NCI-H524 treated with DMSO at 0.1 percent for 48 hours (cell line): ENCODE measurements at regions not wholly inside any gene's neighbourhood (a gene's known extent, or its start where the extent isn't known, plus 50 kb on each side); places are given as distances from the start of the nearest gene placed in this dataset.

Experiments used
- DNase-seq: peaks from one replicate; lab custom pipeline; 2025; lab: John Stamatoyannopoulos, UW

DNA sequence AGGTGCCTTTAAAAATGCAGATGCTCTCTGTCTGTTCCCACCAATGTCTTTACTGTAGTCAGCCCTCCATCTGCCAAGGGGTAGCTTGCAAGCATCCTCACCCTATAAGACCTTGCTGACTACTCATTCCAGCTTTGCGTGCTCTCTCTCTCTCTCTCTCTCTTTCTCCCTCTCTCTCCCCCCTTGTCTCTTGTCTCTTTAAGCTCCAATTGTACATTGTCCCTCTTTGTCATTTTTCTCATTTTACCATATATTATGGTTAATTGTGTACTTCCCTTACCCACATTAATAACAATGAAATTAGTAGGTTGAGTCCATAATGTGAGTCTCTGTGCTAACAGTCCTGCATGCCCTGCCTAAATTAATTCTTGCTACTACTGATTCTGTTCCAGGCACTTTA lies 350.2 kb upstream of the CDH4 start:
- DNase-seq = no peak

DNA sequence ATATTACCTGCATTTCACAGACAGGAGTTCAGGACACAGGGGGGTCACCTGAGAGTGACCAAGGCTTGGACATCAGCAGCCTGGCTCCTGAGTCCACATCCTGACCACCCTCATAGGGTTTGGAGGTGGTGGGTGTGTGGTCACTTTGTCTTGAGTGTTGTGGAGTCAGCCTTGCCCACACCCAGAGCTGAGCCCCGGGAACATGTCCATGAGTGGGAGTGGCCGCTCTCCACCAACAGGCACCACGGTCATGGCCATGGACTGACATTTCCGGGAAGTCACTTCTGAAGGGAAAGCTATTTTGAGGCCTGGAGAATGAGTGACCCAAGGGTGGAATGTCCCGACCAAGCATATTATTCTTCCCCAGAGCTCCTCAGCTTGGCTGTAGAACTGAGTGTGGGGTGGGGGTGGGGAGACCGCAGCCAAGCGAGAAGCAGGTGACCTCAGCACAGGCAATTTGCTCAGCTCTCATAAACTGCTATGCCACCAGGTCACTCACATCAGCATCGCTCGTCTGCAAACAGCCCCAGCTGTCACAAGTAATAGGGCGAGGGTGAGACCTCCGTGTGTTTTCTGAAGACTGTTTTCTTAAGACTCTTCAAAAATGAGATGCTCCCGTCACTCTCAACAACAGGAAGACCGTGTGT lies 348.6 kb upstream of the CDH4 start:
- DNase-seq = no peak

GRCh38 chr20:60904730-60905129 lies 347.3 kb upstream of the CDH4 start:
- no peak for DNase-seq

GRCh38 chr20:60905919-60906318 lies 346.1 kb upstream of the CDH4 start:
- no peak for DNase-seq

DNA sequence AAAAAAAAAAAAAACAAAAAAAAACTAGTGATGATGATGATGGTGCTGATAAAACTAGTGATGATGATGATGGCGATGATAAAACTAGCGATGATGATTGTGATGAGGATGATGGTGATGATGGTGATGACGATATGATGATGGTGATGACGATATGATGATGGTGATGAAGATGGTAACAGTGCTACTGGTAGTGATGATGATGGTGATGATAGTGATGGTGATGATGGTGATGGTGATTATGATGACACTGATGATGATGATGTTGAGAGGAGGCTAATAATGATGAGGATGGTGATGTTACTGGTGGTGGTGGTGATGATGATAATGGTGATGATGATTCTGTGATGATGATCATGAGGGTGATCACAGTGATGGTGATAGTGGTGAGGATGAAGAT lies 345.5 kb upstream of the CDH4 start:
- no peak for DNase-seq

DNA sequence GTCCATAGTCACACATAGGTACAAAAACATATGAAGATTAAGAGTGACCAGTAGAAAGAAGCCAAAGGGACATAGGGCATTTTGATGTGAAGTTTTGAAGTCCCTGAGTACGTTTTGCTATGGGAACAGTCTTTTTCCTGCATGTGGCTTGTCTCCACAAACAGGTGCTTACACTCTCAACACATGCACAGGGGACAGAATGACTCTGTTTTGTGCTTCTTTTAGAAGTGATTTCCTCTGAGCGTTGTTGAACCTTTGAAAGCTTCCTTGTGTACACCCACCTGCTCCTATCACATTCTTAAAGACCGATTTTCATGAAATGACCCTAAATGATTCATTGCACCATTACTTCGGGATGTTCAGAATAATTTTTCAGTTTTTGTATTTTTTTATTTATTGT lies 338.8 kb upstream of the CDH4 start:
- no peak for DNase-seq

DNA sequence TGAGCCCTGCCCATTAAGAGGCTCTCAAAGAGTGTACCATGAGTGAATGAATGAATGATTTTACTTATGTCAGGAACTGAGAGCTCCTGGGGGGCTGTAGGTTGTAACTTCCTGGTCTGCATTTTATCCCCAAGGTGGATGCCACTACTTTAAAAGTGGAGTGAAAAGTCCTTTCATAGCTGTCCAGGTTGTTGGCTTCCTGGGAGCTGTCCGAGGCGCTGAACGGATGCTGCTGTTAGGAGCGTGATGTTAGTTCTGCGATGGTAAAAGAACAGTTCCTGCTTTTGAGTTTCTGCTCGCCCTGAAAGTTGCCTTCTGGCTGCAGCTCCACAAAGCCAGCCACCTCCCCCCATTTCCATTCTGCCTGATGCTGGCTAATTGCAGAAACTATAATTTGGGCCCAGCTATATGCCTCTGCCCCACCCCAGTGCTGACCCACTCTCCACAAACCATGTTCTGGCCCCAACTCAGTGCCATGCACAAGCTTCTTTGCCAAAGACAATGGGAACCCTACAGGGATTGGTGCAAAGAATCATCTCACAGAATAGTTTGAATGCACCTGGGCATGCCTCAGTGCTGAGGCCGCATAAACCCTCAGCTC lies 330.9 kb upstream of the CDH4 start:
- no peak for DNase-seq

GRCh38 chr20:60926831-60927230 lies 325.2 kb upstream of the CDH4 start:
- no peak for DNase-seq

GRCh38 chr20:60928341-60928740 lies 323.7 kb upstream of the CDH4 start:
- no peak for DNase-seq

GRCh38 chr20:60930023-60930790 lies 321.9 kb upstream of the CDH4 start:
- DNase-seq = no peak

DNA sequence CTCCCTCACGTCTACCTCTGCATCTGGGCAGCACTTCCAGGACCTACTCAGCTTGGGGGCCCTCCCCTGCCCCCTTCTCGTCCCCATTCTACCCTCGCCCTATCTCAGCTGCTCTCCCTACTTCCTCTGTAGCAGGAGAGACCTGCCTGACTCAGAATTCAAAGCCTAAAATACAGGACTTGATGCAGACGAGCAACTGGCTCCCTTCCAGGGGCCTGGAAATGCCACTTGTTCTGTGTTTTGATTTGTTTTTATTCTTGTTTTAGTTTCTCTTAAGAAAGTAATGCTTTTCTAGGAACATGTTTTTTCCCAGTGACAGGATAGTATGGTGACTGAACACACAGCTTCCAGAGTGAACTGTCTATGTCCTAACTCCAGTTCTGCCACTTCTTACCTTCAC lies 320.4 kb upstream of the CDH4 start:
- DNase-seq = no peak

DNA sequence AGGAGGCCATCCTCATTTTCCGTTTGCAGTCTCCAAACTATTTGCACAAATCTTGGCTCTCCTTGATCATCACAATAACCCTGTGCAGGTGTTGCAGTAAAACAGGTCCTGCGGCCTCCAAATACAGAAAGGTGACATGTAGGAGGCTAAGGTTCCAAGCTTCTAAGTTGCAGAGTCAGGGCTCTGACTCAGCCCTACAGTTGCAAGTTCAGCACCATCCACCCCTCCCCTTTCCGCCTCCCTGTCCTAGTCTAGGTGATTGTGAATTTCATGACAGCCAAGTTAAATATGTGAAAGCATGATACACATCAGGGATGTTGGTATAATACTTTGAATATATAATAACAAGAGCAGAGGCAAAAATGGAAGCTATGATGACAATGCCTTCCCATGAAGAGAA lies 317.3 kb upstream of the CDH4 start:
- no peak for DNase-seq

DNA sequence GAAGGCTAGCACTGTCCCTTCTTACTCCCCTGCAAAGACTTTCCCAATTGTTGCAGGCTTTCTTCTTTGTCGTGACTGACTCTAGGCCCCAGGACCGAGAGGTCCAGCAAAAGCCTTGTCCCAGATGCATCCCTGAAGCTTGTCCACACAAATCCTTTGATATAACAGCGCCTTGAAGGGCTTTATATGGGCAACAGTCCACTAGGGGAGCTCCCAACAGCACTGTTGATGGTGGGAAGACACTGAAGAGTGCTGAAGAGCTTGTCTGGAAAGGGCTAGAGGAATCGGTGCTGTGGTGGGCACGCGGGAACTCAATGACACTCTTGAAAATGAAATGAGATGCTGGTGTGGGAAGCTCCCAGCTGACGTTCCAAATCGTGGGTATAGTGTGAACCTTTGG lies 316.1 kb upstream of the CDH4 start:
- no peak for DNase-seq

DNA sequence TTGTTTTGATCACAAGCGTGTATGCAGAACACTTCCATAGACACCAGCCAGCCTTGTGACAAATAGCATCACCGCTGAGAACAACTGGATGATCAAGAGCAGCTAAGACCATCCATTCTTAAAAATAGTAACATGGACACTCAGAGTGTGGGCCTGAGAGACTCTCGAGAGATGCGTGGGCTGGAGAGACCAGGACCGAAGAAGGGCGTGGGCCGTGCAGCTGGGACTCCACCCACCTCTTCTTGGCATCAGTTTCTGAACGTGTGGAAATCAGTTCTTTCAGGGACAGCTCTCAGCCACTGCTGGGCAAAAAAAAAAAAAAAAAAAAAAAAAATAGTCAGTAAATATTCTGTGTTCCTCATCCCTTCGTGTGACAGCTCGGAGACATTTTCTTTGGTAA lies 314.5 kb upstream of the CDH4 start:
- no peak for DNase-seq

GRCh38 chr20:60941379-60941778 lies 310.7 kb upstream of the CDH4 start:
- no peak for DNase-seq

DNA sequence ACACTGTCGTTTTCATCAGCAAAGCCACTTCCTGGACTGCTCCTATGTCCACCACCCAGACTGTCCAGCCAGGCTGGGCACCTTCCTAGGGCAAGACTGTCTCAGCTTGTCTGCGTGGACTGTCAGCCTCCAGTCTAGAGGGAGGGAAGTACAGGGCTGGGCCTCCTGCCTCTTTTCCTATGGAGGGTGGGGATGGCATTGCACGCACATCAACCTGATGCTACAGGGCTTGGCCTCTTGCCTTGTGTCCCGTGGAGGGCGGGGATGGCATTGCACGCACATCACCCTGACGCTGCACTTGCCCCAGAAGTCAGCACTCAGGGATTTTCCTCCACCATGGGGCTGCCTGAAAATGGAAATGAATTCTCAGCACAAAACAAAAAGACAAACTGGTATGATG lies 304.2 kb upstream of the CDH4 start:
- no peak for DNase-seq

- no peak for DNase-seq
Measured at GRCh38 chr20:60948224-60948623, 303.8 kb upstream of the CDH4 start.

DNA sequence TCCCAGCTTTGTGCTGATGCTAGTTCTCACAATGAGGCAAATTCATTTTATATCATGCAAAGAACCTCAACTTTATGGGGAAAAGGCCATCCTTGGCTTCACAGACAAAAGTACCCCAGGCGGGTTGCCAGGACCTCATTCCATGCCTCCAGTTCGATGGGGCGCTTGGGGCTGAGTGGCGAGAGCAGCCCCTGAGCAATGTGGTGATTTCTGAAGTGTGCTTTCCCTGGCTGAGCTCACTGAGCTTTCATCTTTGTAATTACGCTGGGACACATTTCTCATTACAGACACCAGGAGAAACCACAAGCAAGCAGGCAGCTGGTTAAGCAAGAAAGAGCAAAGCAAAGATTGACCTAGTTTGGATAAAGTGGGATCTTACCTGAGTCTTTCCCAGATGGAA lies 301.5 kb upstream of the CDH4 start:
- DNase-seq = no peak

- no peak for DNase-seq
Measured at GRCh38 chr20:60950974-60951373, 301.1 kb upstream of the CDH4 start.

DNA sequence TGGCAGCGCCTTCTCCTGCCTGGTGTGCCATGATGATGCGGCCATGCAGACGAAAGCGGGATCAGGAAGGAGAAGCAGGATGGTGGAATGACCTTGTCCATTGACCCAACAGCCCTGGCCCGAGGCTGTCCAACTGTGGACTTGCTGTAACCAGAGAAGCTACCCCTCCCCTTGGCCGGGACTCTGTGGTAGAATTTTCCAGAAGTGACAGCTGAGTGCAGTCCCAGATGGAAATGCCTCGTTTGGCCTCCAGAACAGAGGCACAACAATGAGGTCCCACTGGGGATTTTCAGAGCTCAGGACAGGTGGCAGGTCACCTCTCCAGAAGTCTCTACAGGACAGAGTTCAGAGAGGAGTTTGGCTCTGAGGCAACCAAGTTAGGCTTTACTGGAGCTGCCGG lies 299.2 kb upstream of the CDH4 start:
- DNase-seq = no peak

- DNase-seq = no peak
Measured at GRCh38 chr20:60953321-60953720, 298.7 kb upstream of the CDH4 start.

GRCh38 chr20:60955706-60956105 lies 296.4 kb upstream of the CDH4 start:
- no peak for DNase-seq

- no peak for DNase-seq
Measured at GRCh38 chr20:60956194-60956593, 295.9 kb upstream of the CDH4 start.

GRCh38 chr20:60957621-60958020 lies 294.4 kb upstream of the CDH4 start:
- DNase-seq = no peak
